ENCODE measurements at regions not wholly inside any gene's neighbourhood (a gene's known extent, or its start where the extent isn't known, plus 50 kb on each side); places are given as distances from the start of the nearest gene placed in this dataset.
"Not testable (repeated sequence)": the region's sequence is repeated elsewhere in the genome, so short reads cannot be mapped to it uniquely, and the experiment has no call there.

- Histone ChIP-seq H3K4me1 (ENCODE audit: control insufficient read depth in 1 of 2, insufficient read depth in 2 of 2, low read length in 2 of 2) (no peaks in the 10 kb centered on the region), H3K79me2 (ENCODE audit: insufficient read depth, low read length) (no peaks in the 10 kb centered on the region), H3K27me3 (ENCODE audit: control insufficient read depth in 2 of 2, insufficient read depth in 2 of 2, low read length in 2 of 2) (peaks cover 0 to under 1% of the 10 kb centered on the region in 2 donors), H4K20me1 (ENCODE audit: insufficient read depth, low read length) (no peaks in the 10 kb centered on the region), H3K4me2 (replicated peaks; ENCODE audit: extremely low read depth, low read length, poor library complexity, severe bottlenecking) (no peak overlapping the region), H3K36me3 (replicated peaks in 1 of 2; ENCODE audit: control insufficient read depth in 1 of 2, insufficient read depth in 2 of 2, low read length in 2 of 2) (no peaks in the 10 kb centered on the region), H3K9me3 (replicated peaks in 1 of 2; ENCODE audit: control insufficient read depth in 1 of 2, insufficient read depth in 1 of 2, low read length in 2 of 2) (no peaks in the 10 kb centered on the region), H3K9ac (ENCODE audit: insufficient read depth, low read length, poor library complexity, severe bottlenecking) (no peak overlapping the region), H3K27ac (ENCODE audit: low read depth in 1 of 2, low read length in 2 of 2) (no peak overlapping the region), H3K4me3 (replicated peaks in 1 of 3; ENCODE audit: low read depth in 2 of 3, low read length in 3 of 3) (no peak overlapping the region), H2AFZ (ENCODE audit: insufficient read depth, low read depth, low read length, poor library complexity, severe bottlenecking) (no peak overlapping the region)
- intact Hi-C loops (cut with micrococcal nuclease), result no loop called here
- Mint-ChIP-seq H3K4me3 (no peak overlapping the region), H3K4me1 (no peaks in the 10 kb centered on the region), H3K27ac (no peak overlapping the region), H3K27me3 (ENCODE audit: low read depth in 3 of 3) (peaks cover 8 to 20% (median 8%) of the 10 kb centered on the region in 3 donors), H3K9me3 (peaks cover 0 to 3% (median 0%) of the 10 kb centered on the region in 7 donors), H3K36me3 (no peaks in the 10 kb centered on the region)
- DNase-seq, result no peak
- TF ChIP-seq, protein P1, sequence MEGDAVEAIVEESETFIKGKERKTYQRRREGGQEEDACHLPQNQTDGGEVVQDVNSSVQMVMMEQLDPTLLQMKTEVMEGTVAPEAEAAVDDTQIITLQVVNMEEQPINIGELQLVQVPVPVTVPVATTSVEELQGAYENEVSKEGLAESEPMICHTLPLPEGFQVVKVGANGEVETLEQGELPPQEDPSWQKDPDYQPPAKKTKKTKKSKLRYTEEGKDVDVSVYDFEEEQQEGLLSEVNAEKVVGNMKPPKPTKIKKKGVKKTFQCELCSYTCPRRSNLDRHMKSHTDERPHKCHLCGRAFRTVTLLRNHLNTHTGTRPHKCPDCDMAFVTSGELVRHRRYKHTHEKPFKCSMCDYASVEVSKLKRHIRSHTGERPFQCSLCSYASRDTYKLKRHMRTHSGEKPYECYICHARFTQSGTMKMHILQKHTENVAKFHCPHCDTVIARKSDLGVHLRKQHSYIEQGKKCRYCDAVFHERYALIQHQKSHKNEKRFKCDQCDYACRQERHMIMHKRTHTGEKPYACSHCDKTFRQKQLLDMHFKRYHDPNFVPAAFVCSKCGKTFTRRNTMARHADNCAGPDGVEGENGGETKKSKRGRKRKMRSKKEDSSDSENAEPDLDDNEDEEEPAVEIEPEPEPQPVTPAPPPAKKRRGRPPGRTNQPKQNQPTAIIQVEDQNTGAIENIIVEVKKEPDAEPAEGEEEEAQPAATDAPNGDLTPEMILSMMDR (IDR thresholded peaks at IDR 0.05), result no peak
- WGBS (ENCODE audit: insufficient coverage), result 81% methylated on average over 11 of the region's 14 CpGs
These were observed 52.9 kb upstream of the UNC93A start for GRCh38 chr6:167238146-167238693.

GRCh38 chr6:167238694-167239467, 52.2 kb upstream of the UNC93A start:
- Histone ChIP-seq H3K4me3 (replicated peaks in 1 of 3; ENCODE audit: low read depth in 2 of 3, low read length in 3 of 3) (no peak overlapping the region), H3K79me2 (ENCODE audit: insufficient read depth, low read length) (no peaks in the 10 kb centered on the region), H3K27ac (ENCODE audit: low read depth in 1 of 2, low read length in 2 of 2) (no peak overlapping the region), H3K4me2 (replicated peaks; ENCODE audit: extremely low read depth, low read length, poor library complexity, severe bottlenecking) (no peak overlapping the region), H3K36me3 (replicated peaks in 1 of 2; ENCODE audit: control insufficient read depth in 1 of 2, insufficient read depth in 2 of 2, low read length in 2 of 2) (no peaks in the 10 kb centered on the region), H3K9ac (ENCODE audit: insufficient read depth, low read length, poor library complexity, severe bottlenecking) (no peak overlapping the region), H3K4me1 (ENCODE audit: control insufficient read depth in 1 of 2, insufficient read depth in 2 of 2, low read length in 2 of 2) (no peaks in the 10 kb centered on the region), H2AFZ (ENCODE audit: insufficient read depth, low read depth, low read length, poor library complexity, severe bottlenecking) (no peak overlapping the region), H3K9me3 (replicated peaks in 1 of 2; ENCODE audit: control insufficient read depth in 1 of 2, insufficient read depth in 1 of 2, low read length in 2 of 2) (no peaks in the 10 kb centered on the region), H4K20me1 (ENCODE audit: insufficient read depth, low read length) (no peaks in the 10 kb centered on the region), H3K27me3 (ENCODE audit: control insufficient read depth in 2 of 2, insufficient read depth in 2 of 2, low read length in 2 of 2) (no peaks in the 10 kb centered on the region)
- H3K27me3 Mint-ChIP-seq (ENCODE audit: low read depth in 3 of 3), result peaks cover 3 to 16% (median 4%) of the 10 kb centered on the region in 3 donors
- no peaks in the 10 kb centered on the region for H3K4me1 Mint-ChIP-seq
- intact Hi-C loops (cut with micrococcal nuclease), result no loop called here
- 95% methylated on average over 10 of the region's 12 CpGs for WGBS (ENCODE audit: insufficient coverage)
- peaks cover 0 to 3% (median 0%) of the 10 kb centered on the region in 7 donors for H3K9me3 Mint-ChIP-seq
- no peak for DNase-seq
- no peak overlapping the region for H3K4me3 Mint-ChIP-seq
- TF ChIP-seq, protein P1 (IDR thresholded peaks at IDR 0.05), result no peak
- no peak overlapping the region for H3K27ac Mint-ChIP-seq
- no peaks in the 10 kb centered on the region for H3K36me3 Mint-ChIP-seq

DNA sequence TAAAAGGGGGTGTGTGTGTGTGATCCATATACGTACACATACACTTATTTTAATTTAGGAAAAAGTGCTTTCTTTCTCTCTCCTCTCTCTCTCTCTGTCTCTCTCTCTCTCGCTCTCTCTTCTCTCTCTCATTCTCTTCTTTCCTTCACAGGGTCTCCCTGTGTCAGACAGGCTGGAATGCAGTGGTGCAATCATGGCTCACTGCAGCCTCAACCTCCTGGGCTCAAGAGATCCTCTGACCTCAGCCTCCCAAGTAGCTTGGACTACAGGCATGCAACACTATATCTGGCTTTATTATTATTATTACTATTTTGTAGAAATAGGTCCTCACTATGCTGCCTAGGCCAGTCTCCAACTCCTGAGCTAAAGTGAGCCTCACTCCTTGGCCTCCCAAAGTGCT, 51.6 kb upstream of the UNC93A start:
- H3K9me3 ChIP-seq (replicated peaks in 1 of 2; ENCODE audit: control insufficient read depth in 1 of 2, insufficient read depth in 1 of 2, low read length in 2 of 2); H3K27ac Mint-ChIP-seq; H3K79me2 ChIP-seq (ENCODE audit: insufficient read depth, low read length); H3K9me3 Mint-ChIP-seq; H2AFZ ChIP-seq (ENCODE audit: insufficient read depth, low read depth, low read length, poor library complexity, severe bottlenecking); H3K27me3 ChIP-seq (ENCODE audit: control insufficient read depth in 2 of 2, insufficient read depth in 2 of 2, low read length in 2 of 2); H3K4me1 ChIP-seq (ENCODE audit: control insufficient read depth in 1 of 2, insufficient read depth in 2 of 2, low read length in 2 of 2); H3K4me1 Mint-ChIP-seq; DNase-seq; H4K20me1 ChIP-seq (ENCODE audit: insufficient read depth, low read length); H3K36me3 ChIP-seq (replicated peaks in 1 of 2; ENCODE audit: control insufficient read depth in 1 of 2, insufficient read depth in 2 of 2, low read length in 2 of 2); intact Hi-C loops (cut with micrococcal nuclease); H3K9ac ChIP-seq (ENCODE audit: insufficient read depth, low read length, poor library complexity, severe bottlenecking); H3K4me2 ChIP-seq (replicated peaks; ENCODE audit: extremely low read depth, low read length, poor library complexity, severe bottlenecking); H3K36me3 Mint-ChIP-seq; H3K4me3 Mint-ChIP-seq; H3K4me3 ChIP-seq (replicated peaks in 1 of 3; ENCODE audit: low read depth in 2 of 3, low read length in 3 of 3); H3K27ac ChIP-seq (ENCODE audit: low read depth in 1 of 2, low read length in 2 of 2): not testable (repeated sequence)
- 100% methylated on average over 1 of the region's 2 CpGs for WGBS (ENCODE audit: insufficient coverage)
- H3K27me3 Mint-ChIP-seq (ENCODE audit: low read depth in 3 of 3), result peaks cover 3 to 13% (median 4%) of the 10 kb centered on the region in 3 donors
